Neuron (in vitro differentiated cells): ENCODE measurements at regions not wholly inside any gene's neighbourhood (a gene's known extent, or its start where the extent isn't known, plus 50 kb on each side); places are given as distances from the start of the nearest gene placed in this dataset.

Experiments
- H2AFZ ChIP-seq: one replicate; pipeline ENCODE4 v1.6.1; 2013; ENCODE audit warnings: low read depth, mild to moderate bottlenecking, inconsistent platforms, low read length, moderate library complexity
- H3K27me3 ChIP-seq: one replicate; pipeline ENCODE4 v1.6.1; 2013; ENCODE audit warnings: low read length; ENCODE audit not compliant: insufficient read depth
- H3K36me3 ChIP-seq: one replicate; pipeline ENCODE4 v1.6.1; 2013; ENCODE audit warnings: low read length; ENCODE audit not compliant: insufficient read depth
- H3K4me1 ChIP-seq: one replicate; pipeline ENCODE4 v1.6.1; 2013; ENCODE audit warnings: low read length; ENCODE audit not compliant: insufficient read depth
- H3K4me3 ChIP-seq: 2 replicates; pipeline ENCODE4 v1.5.1; 2013; ENCODE audit warnings: mild to moderate bottlenecking, low read length, moderate library complexity
- H3K9me3 ChIP-seq: one replicate; pipeline ENCODE4 v1.6.1; 2013; ENCODE audit warnings: low read length

DNA sequence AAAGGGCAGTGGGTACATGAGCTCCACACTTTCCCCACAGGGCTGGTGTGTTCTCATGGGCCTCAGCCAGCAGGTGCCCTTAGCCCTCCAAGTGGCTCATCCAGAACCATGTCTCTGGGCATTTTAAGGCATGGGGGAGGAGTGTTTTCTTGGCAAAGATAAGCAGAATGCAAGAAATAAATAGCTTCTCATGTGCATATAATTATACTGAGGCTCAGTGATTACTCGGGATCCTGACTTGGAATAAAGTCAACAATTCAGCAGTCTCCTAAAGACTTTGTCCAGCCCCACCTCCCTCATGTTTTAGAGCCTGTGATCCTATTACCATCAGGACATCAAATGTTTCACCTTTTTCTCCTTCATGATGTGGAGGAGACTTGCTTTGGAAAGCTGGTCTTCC lies 92.7 kb upstream of the COG2 start:
- H3K27me3 ChIP-seq: peaks cover 3% of the 10 kb centered on the region
- H3K9me3 ChIP-seq: no peaks in the 10 kb centered on the region
- no peaks in the 10 kb centered on the region for H3K36me3 ChIP-seq
- no peak overlapping the region for H2AFZ ChIP-seq
- no peaks in the 10 kb centered on the region for H3K4me1 ChIP-seq
- H3K4me3 ChIP-seq: no peak overlapping the region

DNA sequence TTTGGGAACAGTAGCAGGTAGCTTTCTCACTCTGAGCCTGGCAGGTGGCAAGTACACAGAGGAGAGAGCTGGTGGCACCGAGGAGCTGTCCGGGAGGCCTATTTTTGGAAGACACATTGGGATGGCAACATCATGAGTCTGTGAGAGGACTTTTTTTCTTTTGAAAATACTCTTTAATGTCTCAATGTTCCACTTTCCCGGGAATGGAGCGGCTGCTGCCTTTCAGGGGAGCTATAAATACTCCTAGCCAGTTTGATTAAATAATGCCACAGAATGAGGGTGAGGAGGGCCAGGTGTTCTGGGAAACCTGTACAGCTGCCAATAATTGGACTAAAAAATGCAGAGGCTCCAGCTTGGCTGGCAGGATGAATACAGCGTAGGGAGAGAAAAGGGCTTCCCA lies 93.3 kb upstream of the COG2 start:
- Histone ChIP-seq H2AFZ (no peak overlapping the region), H3K9me3 (no peaks in the 10 kb centered on the region), H3K36me3 (no peaks in the 10 kb centered on the region), H3K4me1 (no peaks in the 10 kb centered on the region), H3K27me3 (peaks cover 3% of the 10 kb centered on the region), H3K4me3 (no peak overlapping the region)

DNA sequence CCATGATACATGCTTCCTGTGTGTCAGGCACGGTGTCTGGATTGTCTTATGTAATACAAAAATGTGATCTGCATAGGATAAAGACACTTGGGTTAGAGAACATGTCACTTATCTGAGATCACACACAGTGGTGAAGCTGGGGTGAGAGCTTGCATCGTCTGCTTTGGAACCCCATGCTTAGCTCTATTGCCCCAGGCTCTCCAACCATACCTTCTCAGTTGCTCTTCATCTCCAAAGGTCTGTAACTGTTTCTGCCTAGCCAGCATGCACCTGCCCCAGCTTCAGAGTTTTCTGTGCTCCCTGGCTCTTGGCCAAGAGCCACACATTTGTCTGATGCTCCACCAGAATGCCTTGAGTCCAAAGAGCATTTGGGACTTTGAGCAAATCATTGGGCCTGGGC lies 93.9 kb upstream of the COG2 start:
- Histone ChIP-seq H2AFZ (no peak overlapping the region), H3K36me3 (no peaks in the 10 kb centered on the region), H3K9me3 (no peaks in the 10 kb centered on the region), H3K4me1 (no peaks in the 10 kb centered on the region), H3K27me3 (peaks cover 3% of the 10 kb centered on the region), H3K4me3 (no peak overlapping the region)

DNA sequence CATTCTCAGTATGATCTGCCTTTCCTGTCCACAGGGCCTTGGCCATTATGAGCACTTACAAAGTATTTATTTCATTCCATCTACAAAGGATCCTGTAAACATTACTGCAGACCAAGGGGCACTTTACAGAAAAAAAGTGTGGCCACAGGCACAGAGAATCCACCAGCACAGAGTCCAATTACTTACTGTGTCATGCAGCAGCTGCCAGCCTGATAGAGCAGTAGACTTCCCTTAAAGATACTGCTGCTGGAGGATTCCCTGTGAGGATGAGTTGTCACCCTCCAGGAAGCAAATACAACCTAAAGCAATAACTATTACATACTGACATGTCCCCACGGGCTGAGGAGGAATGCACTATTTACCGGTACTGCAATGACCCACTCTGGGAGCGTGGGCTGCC lies 97.1 kb upstream of the COG2 start:
- H3K36me3 ChIP-seq: no peaks in the 10 kb centered on the region

DNA sequence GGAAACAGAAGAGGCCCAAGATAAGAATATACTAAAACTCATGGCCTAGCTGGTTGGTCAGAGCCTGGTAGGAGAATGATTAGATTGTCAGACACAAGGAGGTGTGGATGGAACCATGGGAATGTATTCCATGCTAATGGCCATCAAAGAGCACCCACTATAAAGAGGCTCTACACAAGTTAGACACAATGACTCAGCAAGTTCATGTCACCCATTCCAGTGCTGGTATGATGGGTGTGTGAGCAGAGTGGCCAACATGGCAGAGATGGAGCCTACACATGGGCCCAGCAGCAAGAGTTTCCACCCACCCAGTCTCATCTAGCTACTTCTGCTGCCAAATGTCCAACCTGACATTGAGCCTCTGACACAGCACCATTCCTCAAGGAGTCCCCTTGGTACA lies 97.5 kb upstream of the COG2 start:
- no peaks in the 10 kb centered on the region for H3K36me3 ChIP-seq
- H3K4me3 ChIP-seq: no peak overlapping the region
- no peak overlapping the region for H2AFZ ChIP-seq
- H3K27me3 ChIP-seq: peaks cover 3% of the 10 kb centered on the region
- no peaks in the 10 kb centered on the region for H3K9me3 ChIP-seq
- H3K4me1 ChIP-seq: peaks cover 7% of the 10 kb centered on the region

More for the DNA sequence above, 97.1 kb upstream of the COG2 start:
- H2AFZ ChIP-seq: no peak overlapping the region
- no peak overlapping the region for H3K4me3 ChIP-seq
- peaks cover 7% of the 10 kb centered on the region for H3K4me1 ChIP-seq
- H3K9me3 ChIP-seq: no peaks in the 10 kb centered on the region
- H3K27me3 ChIP-seq: peaks cover 3% of the 10 kb centered on the region

DNA sequence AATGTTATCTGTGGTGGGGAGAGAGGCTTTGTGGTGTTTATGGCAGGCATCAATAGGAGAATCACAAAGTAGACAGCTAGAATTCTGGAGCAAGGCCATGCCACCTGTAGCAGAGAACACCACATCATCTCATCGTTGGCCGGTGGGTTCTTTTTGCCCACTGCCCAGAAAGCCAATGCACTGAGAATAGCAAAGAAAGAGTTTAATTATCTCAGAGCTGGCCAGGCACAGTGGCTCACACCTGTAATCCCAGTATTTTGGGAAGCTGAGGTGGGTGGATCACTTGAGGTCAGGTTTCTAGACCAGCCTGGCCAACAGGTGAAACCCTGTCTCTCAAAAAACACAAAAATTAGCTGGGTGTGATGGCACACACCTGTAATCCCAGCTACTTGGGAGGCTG lies 99.2 kb upstream of the COG2 start:
- Histone ChIP-seq H3K4me3 (no peak overlapping the region), H2AFZ (no peak overlapping the region), H3K9me3 (no peaks in the 10 kb centered on the region), H3K4me1 (peaks cover 7% of the 10 kb centered on the region), H3K36me3 (no peaks in the 10 kb centered on the region), H3K27me3 (no peaks in the 10 kb centered on the region)

DNA sequence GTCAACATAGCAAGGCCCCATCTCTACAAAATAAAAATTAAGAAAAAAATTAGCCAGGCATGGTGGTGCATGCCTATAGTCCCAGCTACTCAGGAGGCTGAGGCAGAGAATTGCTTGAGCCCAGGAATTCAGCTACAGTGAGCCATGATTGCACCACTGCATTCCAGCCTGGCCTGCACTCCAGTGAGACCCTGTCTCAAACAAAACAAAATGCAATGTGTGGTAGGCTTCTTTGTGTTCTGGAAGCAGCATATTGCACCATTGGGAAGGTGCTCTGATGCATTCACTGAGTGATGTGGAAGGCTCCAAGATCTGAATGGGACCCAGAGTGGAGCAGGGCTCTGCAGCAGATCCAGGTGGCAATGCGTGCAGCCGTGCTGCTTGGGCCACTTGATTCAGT lies 99.6 kb upstream of the COG2 start:
- H2AFZ ChIP-seq: no peak overlapping the region
- no peaks in the 10 kb centered on the region for H3K27me3 ChIP-seq
- H3K4me1 ChIP-seq: peaks cover 7% of the 10 kb centered on the region
- no peaks in the 10 kb centered on the region for H3K9me3 ChIP-seq
- H3K4me3 ChIP-seq: no peak overlapping the region
- no peaks in the 10 kb centered on the region for H3K36me3 ChIP-seq

DNA sequence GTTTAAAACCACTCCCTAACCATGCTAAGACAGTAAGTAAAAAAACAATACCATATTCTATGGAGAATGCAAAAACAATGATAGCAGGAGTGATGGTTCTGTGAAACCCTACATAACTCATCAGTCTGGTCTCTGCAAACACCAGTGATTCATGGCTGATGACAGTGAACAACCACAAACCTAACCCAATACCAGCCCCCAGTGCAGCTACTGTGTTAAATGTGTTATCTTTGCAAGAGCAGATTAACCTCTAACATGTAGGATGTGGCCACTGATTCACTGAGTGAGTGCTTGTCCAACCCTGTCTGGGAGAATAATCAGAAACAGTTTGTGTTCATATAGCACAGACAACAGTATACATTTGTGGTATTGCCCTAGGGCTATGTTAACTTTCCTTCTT lies 100.2 kb upstream of the COG2 start:
- no peaks in the 10 kb centered on the region for H3K27me3 ChIP-seq
- H3K36me3 ChIP-seq: no peaks in the 10 kb centered on the region
- H2AFZ ChIP-seq: no peak overlapping the region
- H3K9me3 ChIP-seq: no peaks in the 10 kb centered on the region
- H3K4me1 ChIP-seq: peaks cover 7% of the 10 kb centered on the region
- no peak overlapping the region for H3K4me3 ChIP-seq

DNA sequence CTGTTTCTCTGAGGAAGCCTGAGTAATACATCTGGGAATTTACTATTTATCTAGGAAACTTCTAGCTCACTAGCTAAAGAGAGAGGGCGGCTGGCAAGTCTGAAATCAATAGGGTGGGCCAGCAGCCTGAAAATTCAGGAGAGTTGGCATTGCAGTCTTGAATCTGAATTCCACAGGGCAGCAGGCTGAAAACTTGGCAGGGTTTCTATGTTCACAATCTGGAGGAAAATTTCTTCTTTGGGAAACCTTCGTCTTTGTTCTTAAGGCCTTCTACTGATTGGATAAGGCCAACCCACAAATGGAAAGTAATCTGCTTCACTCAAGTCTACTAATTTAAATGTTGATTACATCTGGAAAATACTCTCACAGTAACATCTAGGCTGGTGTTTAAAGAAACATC lies 101.0 kb upstream of the COG2 start:
- Histone ChIP-seq H2AFZ (no peak overlapping the region), H3K27me3 (no peaks in the 10 kb centered on the region), H3K4me3 (no peak overlapping the region), H3K36me3 (no peaks in the 10 kb centered on the region), H3K9me3 (no peaks in the 10 kb centered on the region), H3K4me1 (peaks cover 7% of the 10 kb centered on the region)

DNA sequence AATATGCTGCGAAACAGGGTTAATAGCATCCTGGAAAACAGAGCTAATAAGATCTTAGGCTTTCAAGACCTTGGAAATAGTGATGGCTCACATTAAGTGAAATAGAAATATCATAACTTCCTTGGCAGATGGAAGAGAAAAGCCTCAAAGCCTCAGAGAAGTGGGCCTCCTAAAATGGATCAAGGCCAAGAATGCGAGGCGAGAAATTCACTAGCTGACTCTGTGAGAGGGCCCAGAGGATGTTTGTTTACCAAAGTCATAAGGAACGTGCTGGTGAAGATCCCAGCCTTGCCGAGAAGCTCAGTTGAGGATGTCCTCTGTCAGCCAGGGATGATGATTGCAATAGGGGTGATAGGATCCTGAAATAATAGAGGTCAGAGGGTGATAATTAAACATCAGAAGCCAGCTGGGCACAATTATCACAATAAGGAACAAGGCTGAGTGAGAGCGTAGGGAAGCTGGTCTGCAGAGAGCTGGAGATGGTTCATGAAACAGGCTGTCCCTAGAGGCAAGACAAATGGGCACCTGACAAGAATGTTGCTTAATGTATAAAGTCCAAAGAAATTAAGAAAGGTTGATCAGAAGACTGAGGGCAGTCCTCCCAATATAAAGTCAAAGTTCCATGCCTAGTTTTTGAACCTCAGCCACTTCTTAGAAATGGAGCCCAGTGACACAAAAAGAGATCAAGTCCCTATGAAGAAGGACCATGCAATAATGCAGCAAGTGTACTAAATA lies 101.7 kb upstream of the COG2 start:
- Histone ChIP-seq H3K4me3 (no peak overlapping the region), H3K36me3 (no peaks in the 10 kb centered on the region), H3K4me1 (peaks cover 7% of the 10 kb centered on the region), H3K27me3 (no peaks in the 10 kb centered on the region), H3K9me3 (no peaks in the 10 kb centered on the region), H2AFZ (no peak overlapping the region)

DNA sequence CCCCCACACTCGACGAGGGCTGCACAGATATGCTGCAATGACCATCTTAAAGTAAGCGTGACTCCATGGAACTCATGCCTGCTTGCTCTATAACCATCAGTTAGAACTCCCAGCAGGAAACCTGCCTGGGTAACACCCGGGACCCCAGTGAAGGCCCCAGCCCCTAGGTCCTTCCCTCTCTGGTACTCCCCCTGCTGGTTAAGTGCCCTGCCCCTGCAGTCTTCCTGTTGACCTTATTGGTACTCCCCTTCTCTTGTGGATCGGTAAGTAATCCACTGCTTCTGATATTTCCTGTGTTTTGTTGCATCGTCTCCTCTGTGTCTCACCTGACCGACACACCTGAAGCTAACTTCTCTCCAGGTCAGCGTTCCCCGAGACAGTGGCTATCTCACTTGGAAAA lies 104.8 kb upstream of the COG2 start:
- Histone ChIP-seq H3K9me3 (peaks cover 3% of the 10 kb centered on the region), H3K36me3 (no peaks in the 10 kb centered on the region), H2AFZ (no peak overlapping the region), H3K4me1 (peaks cover 7% of the 10 kb centered on the region), H3K27me3 (no peaks in the 10 kb centered on the region), H3K4me3 (no peak overlapping the region)

DNA sequence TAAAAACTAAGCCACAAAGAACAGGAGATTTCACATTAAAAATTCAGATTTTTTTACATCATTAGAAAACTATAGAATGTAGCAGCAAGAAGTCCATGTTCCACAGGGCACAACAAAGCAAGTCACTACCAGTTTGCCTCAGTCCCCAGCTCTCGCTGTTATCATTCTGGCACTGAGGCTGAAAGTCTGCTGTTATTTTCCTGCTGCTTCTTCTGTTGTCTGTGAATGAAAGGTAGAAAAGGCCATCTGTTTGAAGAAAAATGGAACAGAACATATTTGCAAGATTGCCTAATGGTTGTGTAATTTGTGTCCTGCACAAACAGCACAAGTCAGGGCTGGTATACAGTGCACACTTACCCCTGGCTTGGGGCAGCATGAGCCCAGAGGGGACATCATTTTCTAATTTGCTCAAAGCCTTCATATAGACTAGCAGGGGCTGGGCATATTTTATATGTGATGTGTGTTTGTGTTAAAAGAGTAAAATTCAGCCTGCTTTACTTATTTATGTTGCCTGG lies 105.6 kb upstream of the COG2 start:
- H3K27me3 ChIP-seq: no peaks in the 10 kb centered on the region
- H3K4me3 ChIP-seq: no peak overlapping the region
- H3K9me3 ChIP-seq: peaks cover 3% of the 10 kb centered on the region
- no peak overlapping the region for H2AFZ ChIP-seq
- no peaks in the 10 kb centered on the region for H3K36me3 ChIP-seq
- peaks cover 3% of the 10 kb centered on the region for H3K4me1 ChIP-seq

DNA sequence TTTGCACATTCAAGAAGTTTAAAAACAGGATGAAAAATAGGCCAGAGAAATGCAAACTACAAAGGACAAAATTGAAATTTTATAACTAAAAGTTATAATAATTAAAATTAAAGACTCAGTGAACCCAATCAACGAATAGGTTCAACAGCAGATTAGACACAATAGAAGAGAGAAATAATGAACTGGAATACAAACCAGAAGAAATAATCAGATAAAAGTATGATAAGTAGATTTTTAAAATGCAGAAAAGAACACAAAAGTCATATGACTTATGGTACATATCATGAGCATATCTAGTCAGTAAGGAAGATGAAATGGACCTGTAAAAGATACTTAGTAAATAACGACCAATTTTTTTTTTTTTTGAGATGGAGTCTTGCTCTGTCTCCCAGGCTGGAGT lies 108.1 kb upstream of the COG2 start:
- no peaks in the 10 kb centered on the region for H3K27me3 ChIP-seq
- H3K4me3 ChIP-seq: no peak overlapping the region
- no peaks in the 10 kb centered on the region for H3K36me3 ChIP-seq
- no peak overlapping the region for H2AFZ ChIP-seq
- no peaks in the 10 kb centered on the region for H3K4me1 ChIP-seq
- H3K9me3 ChIP-seq: peaks cover 3% of the 10 kb centered on the region

DNA sequence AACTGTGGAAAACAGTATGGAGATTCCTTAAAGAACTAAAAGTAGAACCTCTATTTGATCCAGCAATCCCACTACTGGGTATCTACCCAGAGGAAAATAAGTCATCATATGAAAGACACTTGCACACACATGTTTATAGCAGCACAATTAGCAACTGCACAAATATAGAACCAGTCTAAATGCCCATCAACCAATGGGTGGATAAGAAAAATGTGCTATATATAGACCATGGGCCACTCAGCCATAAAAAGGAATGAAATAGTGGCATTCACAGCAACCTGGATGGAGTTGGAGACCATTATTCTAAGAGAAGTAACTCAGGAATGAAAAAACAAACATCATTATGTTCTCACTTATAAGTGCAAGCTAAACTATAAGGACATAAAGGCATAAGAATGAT lies 105.0 kb upstream of the PGBD5 start:
- H3K27me3 ChIP-seq: no peaks in the 10 kb centered on the region
- H2AFZ ChIP-seq: no peak overlapping the region
- H3K36me3 ChIP-seq: no peaks in the 10 kb centered on the region
- H3K4me3 ChIP-seq: no peak overlapping the region
- no peaks in the 10 kb centered on the region for H3K4me1 ChIP-seq
- peaks cover 3% of the 10 kb centered on the region for H3K9me3 ChIP-seq
